ENCODE measurements at regions not wholly inside any gene's neighbourhood (a gene's known extent, or its start where the extent isn't known, plus 50 kb on each side); places are given as distances from the start of the nearest gene placed in this dataset.

- no peak for DNase-seq
- Histone ChIP-seq H3K27me3 (no peaks in the 10 kb centered on the region), H3K9me3 (no peaks in the 10 kb centered on the region), H3K36me3 (no peaks in the 10 kb centered on the region), H3K4me3 (ENCODE audit: low read depth, low read length) (no peak overlapping the region), H3K4me1 (no peaks in the 10 kb centered on the region; the same call in none of the 2 replicates)
- no peak for TF ChIP-seq CTCF (IDR thresholded peaks at IDR 0.05; ENCODE audit: low read depth, low read length)
Measured at GRCh38 chr6:113695516-113695915, 161.6 kb upstream of the MARCKS start.

GRCh38 chr6:113696960-113697359 lies 160.2 kb upstream of the MARCKS start:
- no peak for TF ChIP-seq CTCF (IDR thresholded peaks at IDR 0.05; ENCODE audit: low read depth, low read length)
- Histone ChIP-seq H3K4me3 (ENCODE audit: low read depth, low read length) (no peak overlapping the region), H3K9me3 (no peaks in the 10 kb centered on the region), H3K36me3 (no peaks in the 10 kb centered on the region), H3K27me3 (no peaks in the 10 kb centered on the region), H3K4me1 (no peaks in the 10 kb centered on the region)
- no peak for DNase-seq

DNA sequence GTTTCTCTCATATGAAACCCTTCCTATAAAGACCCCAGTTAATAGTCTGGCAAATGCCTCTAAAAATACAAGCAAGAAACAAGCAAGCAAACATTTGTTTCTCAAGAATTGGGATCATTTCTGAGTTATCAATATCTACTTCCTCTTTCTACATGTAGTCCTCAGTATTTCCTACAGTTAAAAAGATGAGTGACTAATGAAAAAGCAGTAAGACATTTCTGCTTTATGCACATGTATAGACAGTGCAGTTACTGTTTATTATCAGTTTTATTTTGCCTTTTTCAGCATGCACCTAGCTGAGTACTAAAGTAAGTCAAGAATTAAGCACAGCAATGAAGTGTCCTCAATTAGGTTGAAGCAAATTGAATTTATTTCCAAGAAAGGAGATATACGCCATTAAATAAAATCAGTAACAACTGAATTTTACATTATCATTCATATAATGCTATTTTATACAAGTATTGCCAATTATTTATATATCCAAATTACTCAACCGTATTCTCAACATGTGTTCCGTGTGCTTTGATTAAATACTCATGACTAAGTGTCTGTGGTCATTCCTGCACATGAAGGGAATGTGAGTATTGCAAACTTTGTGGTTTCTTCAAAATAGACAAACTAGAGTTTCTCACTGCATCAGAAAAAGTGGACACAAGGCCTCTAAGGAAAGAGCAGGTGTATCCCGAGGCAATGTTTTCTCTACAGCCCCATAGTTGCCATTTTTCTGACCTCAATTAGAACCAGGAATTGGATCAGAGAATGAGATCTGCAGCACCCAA lies 159.3 kb upstream of the MARCKS start:
- no peak for TF ChIP-seq CTCF (IDR thresholded peaks at IDR 0.05; ENCODE audit: low read depth, low read length)
- H3K4me1 ChIP-seq: no peaks in the 10 kb centered on the region
- H3K27me3 ChIP-seq: no peaks in the 10 kb centered on the region
- H3K9me3 ChIP-seq: no peaks in the 10 kb centered on the region
- no peaks in the 10 kb centered on the region for H3K36me3 ChIP-seq
- no peak for DNase-seq
- H3K4me3 ChIP-seq (ENCODE audit: low read depth, low read length): no peak overlapping the region

DNA sequence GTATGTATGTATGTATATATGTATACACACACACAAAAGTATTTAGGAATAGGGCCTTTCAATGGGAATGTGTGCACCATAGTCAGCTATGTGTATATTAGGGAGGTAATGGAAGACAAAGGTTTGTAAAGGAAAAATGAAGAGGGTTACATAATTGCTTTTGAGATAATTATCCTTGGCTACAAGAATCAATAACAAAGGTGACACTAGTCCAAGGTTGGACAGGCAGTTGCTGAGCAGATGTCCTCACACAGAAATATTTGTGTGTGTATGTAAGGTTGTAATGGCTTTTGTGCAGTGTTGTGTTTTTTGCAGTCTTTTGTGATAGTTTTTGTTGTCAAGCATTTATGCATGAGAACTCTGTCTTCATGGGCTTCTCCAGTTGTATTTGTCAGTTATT lies 157.9 kb upstream of the MARCKS start:
- H3K4me3 ChIP-seq (ENCODE audit: low read depth, low read length): no peak overlapping the region
- no peak for TF ChIP-seq CTCF (IDR thresholded peaks at IDR 0.05; ENCODE audit: low read depth, low read length)
- H3K27me3 ChIP-seq: no peaks in the 10 kb centered on the region
- no peaks in the 10 kb centered on the region for H3K36me3 ChIP-seq
- no peak for DNase-seq
- H3K4me1 ChIP-seq: 0 out of 2 replicates have a peak, but pooled peaks cover under 1% of the 10 kb centered on the region
- H3K9me3 ChIP-seq: no peaks in the 10 kb centered on the region

DNA sequence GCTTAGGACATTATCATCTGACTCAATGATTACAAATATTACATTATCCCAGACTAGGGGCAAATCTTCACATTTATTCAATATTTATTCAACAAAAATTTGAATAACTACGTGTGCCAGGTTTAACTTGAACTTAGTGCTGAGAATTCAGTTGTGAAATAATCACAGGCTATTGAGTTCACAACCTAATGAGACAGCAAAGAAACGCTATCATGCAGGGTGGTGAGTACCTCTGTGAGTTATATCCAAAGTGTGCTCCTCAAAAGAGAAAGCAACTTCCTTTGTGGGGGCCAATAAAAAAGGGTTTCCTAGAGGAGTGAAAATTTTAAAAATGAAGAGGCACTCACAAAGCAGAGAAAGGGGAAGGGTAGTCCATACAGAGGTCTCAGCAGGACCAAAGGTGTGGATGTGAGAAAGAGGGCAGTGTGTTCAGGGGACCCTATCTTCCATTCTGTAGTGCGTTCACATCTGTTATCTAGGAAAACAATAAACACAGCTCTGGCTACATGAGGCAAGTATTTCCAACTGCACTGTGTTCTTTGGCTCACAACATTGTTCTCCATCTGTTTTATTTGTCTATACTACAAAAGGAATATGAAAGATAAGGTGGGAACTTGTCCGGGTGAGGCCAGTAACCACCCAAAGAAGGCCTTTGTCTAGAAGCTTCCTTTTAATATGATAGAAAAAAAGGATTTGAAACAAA lies 155.4 kb upstream of the MARCKS start:
- Histone ChIP-seq H3K36me3 (no peaks in the 10 kb centered on the region), H3K4me3 (ENCODE audit: low read depth, low read length) (no peak overlapping the region), H3K27me3 (no peaks in the 10 kb centered on the region), H3K4me1 (0 out of 2 replicates have a peak, but pooled peaks cover 2% of the 10 kb centered on the region), H3K9me3 (no peaks in the 10 kb centered on the region)
- TF ChIP-seq CTCF (IDR thresholded peaks at IDR 0.05; ENCODE audit: low read depth, low read length): no peak
- no peak for DNase-seq

DNA sequence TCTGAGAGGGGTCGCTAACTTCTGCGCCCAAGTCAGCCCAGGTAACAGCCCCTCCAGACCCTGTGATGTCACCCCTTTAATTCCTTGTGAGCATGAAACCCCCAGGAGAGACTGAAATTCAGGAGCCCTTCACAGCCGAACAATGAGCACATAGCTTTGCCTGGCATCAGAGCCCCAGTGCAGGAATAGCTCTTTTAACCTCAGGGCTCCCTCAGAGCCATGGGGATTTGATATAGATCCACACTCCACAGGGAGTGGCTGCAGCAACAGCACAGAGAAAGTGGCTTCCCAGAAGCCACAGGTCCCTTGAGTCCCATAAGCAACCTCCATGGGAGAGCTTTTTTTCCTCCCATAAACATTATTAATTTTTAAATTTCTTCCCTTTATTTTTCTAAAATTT lies 150.0 kb upstream of the MARCKS start:
- no peaks in the 10 kb centered on the region for H3K36me3 ChIP-seq
- no peaks in the 10 kb centered on the region for H3K27me3 ChIP-seq
- H3K9me3 ChIP-seq: no peaks in the 10 kb centered on the region
- no peak for DNase-seq
- no peak for TF ChIP-seq CTCF (IDR thresholded peaks at IDR 0.05; ENCODE audit: low read depth, low read length)
- H3K4me1 ChIP-seq: 0 out of 2 replicates have a peak, but pooled peaks cover 2% of the 10 kb centered on the region
- H3K4me3 ChIP-seq (ENCODE audit: low read depth, low read length): no peak overlapping the region
